ENCODE measurements at regions not wholly inside any gene's neighbourhood (a gene's known extent, or its start where the extent isn't known, plus 50 kb on each side); places are given as distances from the start of the nearest gene placed in this dataset.

- Histone ChIP-seq H3K27ac (replicated peaks) (no peak overlapping the region), H3K4me3 (replicated peaks; ENCODE audit: insufficient read depth, low read length) (no peak overlapping the region), H3K27me3 (ENCODE audit: insufficient read depth, poor library complexity, severe bottlenecking) (no peaks in the 10 kb centered on the region)
- TF ChIP-seq CTCF (IDR thresholded peaks at IDR 0.05; ENCODE audit: insufficient read depth, low read length), result no peak
- no peak for TF ChIP-seq GABPA (IDR thresholded peaks at IDR 0.05; ENCODE audit: low read depth)
- no peak for TF ChIP-seq REST (IDR thresholded peaks at IDR 0.05; ENCODE audit: insufficient replicate concordance, low read depth)
- no peak for TF ChIP-seq SPI1 (IDR thresholded peaks at IDR 0.05; ENCODE audit: borderline replicate concordance, low read depth)
- TF ChIP-seq POLR2AphosphoS5 (IDR thresholded peaks at IDR 0.05; ENCODE audit: low read depth), result no peak
- DNase-seq (ENCODE audit: low read depth in 1 of 2, low spot score in 1 of 2), result no peak
These were observed 263.3 kb upstream of the CDH5 start for GRCh38 chr16:66103211-66103610.

GRCh38 chr16:66099306-66099705, 267.2 kb upstream of the CDH5 start:
- H3K27ac ChIP-seq (replicated peaks), result no peak overlapping the region

GRCh38 chr16:66097751-66098150, 268.7 kb upstream of the CDH5 start:
- no peak for DNase-seq (ENCODE audit: low read depth in 1 of 2, low spot score in 1 of 2)
- H3K4me3 ChIP-seq (replicated peaks; ENCODE audit: insufficient read depth, low read length), result no peak overlapping the region
- no peak overlapping the region for H3K27ac ChIP-seq (replicated peaks)
- H3K27me3 ChIP-seq (ENCODE audit: insufficient read depth, poor library complexity, severe bottlenecking), result no peaks in the 10 kb centered on the region
- TF ChIP-seq POLR2AphosphoS5 (IDR thresholded peaks at IDR 0.05; ENCODE audit: low read depth) (no peak), GABPA (IDR thresholded peaks at IDR 0.05; ENCODE audit: low read depth) (no peak), SPI1 (IDR thresholded peaks at IDR 0.05; ENCODE audit: borderline replicate concordance, low read depth) (no peak), CTCF (IDR thresholded peaks at IDR 0.05; ENCODE audit: insufficient read depth, low read length) (no peak), REST (IDR thresholded peaks at IDR 0.05; ENCODE audit: insufficient replicate concordance, low read depth) (no peak)

More at GRCh38 chr16:66099306-66099705, 267.2 kb upstream of the CDH5 start:
- no peaks in the 10 kb centered on the region for H3K27me3 ChIP-seq (ENCODE audit: insufficient read depth, poor library complexity, severe bottlenecking)
- no peak overlapping the region for H3K4me3 ChIP-seq (replicated peaks; ENCODE audit: insufficient read depth, low read length)
- no peak for TF ChIP-seq CTCF (IDR thresholded peaks at IDR 0.05; ENCODE audit: insufficient read depth, low read length)
- TF ChIP-seq SPI1 (IDR thresholded peaks at IDR 0.05; ENCODE audit: borderline replicate concordance, low read depth), result no peak
- no peak for TF ChIP-seq POLR2AphosphoS5 (IDR thresholded peaks at IDR 0.05; ENCODE audit: low read depth)
- no peak for TF ChIP-seq GABPA (IDR thresholded peaks at IDR 0.05; ENCODE audit: low read depth)
- no peak for TF ChIP-seq REST (IDR thresholded peaks at IDR 0.05; ENCODE audit: insufficient replicate concordance, low read depth)
- no peak for DNase-seq (ENCODE audit: low read depth in 1 of 2, low spot score in 1 of 2)
